ENCODE measurements at regions not wholly inside any gene's neighbourhood (a gene's known extent, or its start where the extent isn't known, plus 50 kb on each side); places are given as distances from the start of the nearest gene placed in this dataset.

- intact Hi-C loops (cut with micrococcal nuclease) = no loop called here
- H3K9me3 Mint-ChIP-seq = no peaks in the 10 kb centered on the region
- no peaks in the 10 kb centered on the region for H3K4me1 Mint-ChIP-seq
- H3K27me3 Mint-ChIP-seq = no peaks in the 10 kb centered on the region
- H3K4me3 Mint-ChIP-seq = no peak overlapping the region
- no peaks in the 10 kb centered on the region for H3K36me3 Mint-ChIP-seq (ENCODE audit: low read depth)
- no peak overlapping the region for H3K27ac Mint-ChIP-seq
- DNase-seq = no peak
Observed at GRCh38 chrX:33465137-33465536, 253.8 kb upstream of the DMD start.

DNA sequence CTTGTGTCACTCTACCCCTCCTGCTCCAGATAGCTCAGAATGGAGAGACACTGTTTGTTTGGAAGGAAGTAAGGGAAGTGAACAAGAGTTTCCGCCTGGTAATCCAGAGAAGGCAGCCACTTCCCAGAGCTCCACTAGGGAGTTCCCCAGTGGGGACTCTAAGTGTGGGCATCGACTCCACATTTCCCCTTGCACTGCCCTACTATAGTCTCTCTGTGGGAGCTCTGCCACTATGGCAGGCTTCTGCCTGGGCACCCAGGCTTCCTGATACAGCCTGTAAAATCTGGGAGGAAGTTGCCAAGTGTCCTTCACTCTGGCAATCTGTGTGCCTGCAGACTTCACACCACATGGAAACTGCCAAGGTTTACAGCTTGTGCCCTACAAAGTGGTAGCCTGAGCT, 245.8 kb upstream of the DMD start:
- H3K4me1 Mint-ChIP-seq = no peaks in the 10 kb centered on the region
- H3K36me3 Mint-ChIP-seq (ENCODE audit: low read depth) = no peaks in the 10 kb centered on the region
- H3K27me3 Mint-ChIP-seq = no peaks in the 10 kb centered on the region
- no peaks in the 10 kb centered on the region for H3K9me3 Mint-ChIP-seq
- no peak overlapping the region for H3K27ac Mint-ChIP-seq
- H3K4me3 Mint-ChIP-seq = no peak overlapping the region
- intact Hi-C loops (cut with micrococcal nuclease) = no loop called here
- DNase-seq = no peak

GRCh38 chrX:33447285-33447684, 235.9 kb upstream of the DMD start:
- H3K9me3 Mint-ChIP-seq = no peaks in the 10 kb centered on the region
- no peaks in the 10 kb centered on the region for H3K36me3 Mint-ChIP-seq (ENCODE audit: low read depth)
- intact Hi-C loops (cut with micrococcal nuclease) = no loop called here
- no peak overlapping the region for H3K27ac Mint-ChIP-seq
- no peak overlapping the region for H3K4me3 Mint-ChIP-seq
- H3K4me1 Mint-ChIP-seq = no peaks in the 10 kb centered on the region
- no peaks in the 10 kb centered on the region for H3K27me3 Mint-ChIP-seq
- no peak for DNase-seq

- Mint-ChIP-seq H3K36me3 (ENCODE audit: low read depth) (no peaks in the 10 kb centered on the region), H3K9me3 (no peaks in the 10 kb centered on the region), H3K27me3 (no peaks in the 10 kb centered on the region), H3K27ac (no peak overlapping the region), H3K4me1 (no peaks in the 10 kb centered on the region), H3K4me3 (no peak overlapping the region)
- peak; percentile 72 for DNase-seq
- intact Hi-C loops (cut with micrococcal nuclease) = loop anchor here (5.0 kb wide), 1 partner anchor 868 kb away; no protein-coding TSS in a partner anchor
Observed at GRCh38 chrX:33434256-33435092, 223.1 kb upstream of the DMD start.

DNA sequence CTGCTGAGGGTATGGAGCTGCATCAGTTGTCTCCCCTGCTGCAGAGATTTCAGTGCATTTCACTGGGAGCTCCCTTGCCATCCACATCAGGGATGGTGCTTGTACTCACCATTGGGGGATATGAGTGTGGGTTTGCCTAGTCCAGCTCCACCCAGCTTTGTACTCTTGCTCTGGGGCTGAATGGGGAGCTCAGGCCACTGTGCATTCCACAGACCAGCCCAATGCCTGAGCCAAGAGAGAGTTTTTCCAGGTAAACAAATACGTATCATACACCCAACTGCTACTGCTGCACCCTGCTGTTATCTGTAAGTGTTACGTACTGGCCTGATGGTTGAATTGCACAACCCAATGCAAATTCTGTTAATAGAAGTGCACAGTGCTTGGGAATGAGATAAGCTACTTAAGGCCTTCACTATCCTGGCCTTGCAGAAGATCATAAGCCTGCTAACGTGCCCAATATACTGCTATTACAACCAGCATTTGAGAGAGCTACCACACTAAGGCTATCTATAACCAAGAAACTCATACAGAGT, 205.0 kb upstream of the DMD start:
- intact Hi-C loops (cut with micrococcal nuclease) = no loop called here
- H3K27ac Mint-ChIP-seq = no peak overlapping the region
- H3K36me3 Mint-ChIP-seq (ENCODE audit: low read depth) = no peaks in the 10 kb centered on the region
- no peaks in the 10 kb centered on the region for H3K9me3 Mint-ChIP-seq
- no peak for DNase-seq
- no peak overlapping the region for H3K4me3 Mint-ChIP-seq
- no peaks in the 10 kb centered on the region for H3K27me3 Mint-ChIP-seq
- H3K4me1 Mint-ChIP-seq = no peaks in the 10 kb centered on the region

DNA sequence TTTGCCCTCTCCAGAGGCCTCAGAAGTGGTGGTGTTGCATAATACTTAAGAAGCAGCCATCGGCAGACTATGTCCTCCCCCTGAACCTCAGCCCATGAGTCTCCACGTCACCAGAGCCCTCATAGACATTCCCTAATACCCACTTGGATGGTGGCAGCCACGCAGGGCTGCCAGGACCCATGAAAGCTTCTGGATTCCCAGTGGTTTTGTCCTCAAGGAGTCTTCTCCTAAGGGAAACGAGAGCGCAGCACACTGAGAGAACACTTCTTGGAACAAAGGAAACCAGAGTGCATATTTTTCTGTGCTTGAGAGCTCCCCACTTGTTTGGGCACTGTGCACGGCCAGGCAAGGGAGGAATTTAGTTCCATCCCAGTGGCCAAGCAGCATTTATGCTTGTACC, 204.1 kb upstream of the DMD start:
- intact Hi-C loops (cut with micrococcal nuclease) = no loop called here
- no peak for DNase-seq
- Mint-ChIP-seq H3K36me3 (ENCODE audit: low read depth) (no peaks in the 10 kb centered on the region), H3K9me3 (no peaks in the 10 kb centered on the region), H3K27me3 (no peaks in the 10 kb centered on the region), H3K4me3 (no peak overlapping the region), H3K27ac (no peak overlapping the region), H3K4me1 (no peaks in the 10 kb centered on the region)

DNA sequence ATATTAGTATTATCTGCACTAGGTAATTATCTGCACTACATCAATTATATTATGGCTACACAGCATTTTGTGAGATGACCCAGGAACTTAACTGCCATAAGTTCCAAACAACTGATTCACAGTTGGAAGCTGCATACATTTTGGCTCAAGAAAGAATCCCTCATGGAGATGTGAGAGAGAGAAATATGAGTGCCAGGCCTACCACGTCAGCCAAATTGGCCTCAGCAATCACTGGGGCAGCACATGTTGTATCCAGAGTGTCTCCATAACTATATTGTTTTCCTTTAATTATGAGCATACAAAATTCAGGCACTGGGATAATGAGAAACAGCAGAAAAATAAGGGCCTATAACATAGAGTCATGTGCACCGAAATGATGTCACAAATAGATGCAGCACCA, 174.2 kb upstream of the DMD start:
- H3K9me3 Mint-ChIP-seq = no peaks in the 10 kb centered on the region
- intact Hi-C loops (cut with micrococcal nuclease) = no loop called here
- no peak overlapping the region for H3K4me3 Mint-ChIP-seq
- no peaks in the 10 kb centered on the region for H3K36me3 Mint-ChIP-seq (ENCODE audit: low read depth)
- DNase-seq = no peak
- no peak overlapping the region for H3K27ac Mint-ChIP-seq
- no peaks in the 10 kb centered on the region for H3K4me1 Mint-ChIP-seq
- H3K27me3 Mint-ChIP-seq = no peaks in the 10 kb centered on the region

- intact Hi-C loops (cut with micrococcal nuclease) = no loop called here
- no peaks in the 10 kb centered on the region for H3K27me3 Mint-ChIP-seq
- no peak overlapping the region for H3K27ac Mint-ChIP-seq
- no peaks in the 10 kb centered on the region for H3K9me3 Mint-ChIP-seq
- no peak overlapping the region for H3K4me3 Mint-ChIP-seq
- DNase-seq = no peak
- H3K36me3 Mint-ChIP-seq (ENCODE audit: low read depth) = no peaks in the 10 kb centered on the region
- H3K4me1 Mint-ChIP-seq = no peaks in the 10 kb centered on the region
Observed at GRCh38 chrX:33379839-33380238, 168.5 kb upstream of the DMD start.

DNA sequence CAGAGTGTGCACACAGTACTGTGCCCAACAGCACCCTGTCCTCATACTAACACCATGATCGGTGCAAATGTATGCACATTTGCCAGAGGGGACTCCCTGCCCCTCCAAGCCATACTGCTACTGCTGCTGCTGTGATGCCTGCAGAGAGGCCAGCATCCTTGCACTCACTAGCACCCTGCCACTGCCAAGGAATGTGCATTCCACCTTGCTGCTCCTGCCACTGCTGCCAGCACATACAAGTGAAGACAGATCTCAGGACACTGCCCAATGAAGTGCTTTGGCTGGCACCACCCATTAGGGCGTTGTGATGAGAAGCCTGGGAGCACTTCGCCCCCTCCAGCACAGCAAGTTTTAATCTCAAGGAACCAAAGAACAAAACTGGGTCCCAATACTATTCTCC, 146.3 kb upstream of the DMD start:
- Mint-ChIP-seq H3K27ac (no peak overlapping the region), H3K36me3 (ENCODE audit: low read depth) (no peaks in the 10 kb centered on the region), H3K4me1 (no peaks in the 10 kb centered on the region), H3K27me3 (no peaks in the 10 kb centered on the region), H3K9me3 (no peaks in the 10 kb centered on the region), H3K4me3 (no peak overlapping the region)
- intact Hi-C loops (cut with micrococcal nuclease) = no loop called here
- no peak for DNase-seq

DNA sequence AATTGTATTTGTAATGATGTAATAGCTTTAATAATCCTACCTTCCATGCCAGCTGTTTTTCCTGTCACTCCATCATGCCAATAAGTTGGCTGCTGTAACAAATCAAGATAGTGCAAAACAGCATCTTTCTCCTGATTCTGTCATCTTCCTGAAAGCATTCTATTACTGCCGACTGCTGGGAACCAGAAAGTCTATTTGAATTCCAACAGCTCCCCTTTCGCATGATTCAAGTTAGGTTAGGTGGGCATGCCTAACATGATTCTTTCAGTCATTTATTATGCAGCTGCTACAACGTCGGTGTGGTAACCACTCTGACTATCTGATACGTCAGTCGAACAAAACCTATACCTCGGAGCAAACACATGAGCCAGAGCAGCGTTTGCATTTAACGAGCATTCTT, 127.9 kb upstream of the DMD start:
- Mint-ChIP-seq H3K27ac (no peak overlapping the region), H3K9me3 (no peaks in the 10 kb centered on the region), H3K36me3 (ENCODE audit: low read depth) (no peaks in the 10 kb centered on the region), H3K4me3 (no peak overlapping the region), H3K27me3 (no peaks in the 10 kb centered on the region), H3K4me1 (no peaks in the 10 kb centered on the region)
- no peak for DNase-seq
- intact Hi-C loops (cut with micrococcal nuclease) = no loop called here

- Mint-ChIP-seq H3K36me3 (ENCODE audit: low read depth) (no peaks in the 10 kb centered on the region), H3K4me3 (no peak overlapping the region), H3K27me3 (no peaks in the 10 kb centered on the region), H3K4me1 (no peaks in the 10 kb centered on the region), H3K27ac (no peak overlapping the region), H3K9me3 (no peaks in the 10 kb centered on the region)
- intact Hi-C loops (cut with micrococcal nuclease) = no loop called here
- DNase-seq = no peak
Observed at GRCh38 chrX:33336783-33337182, 125.4 kb upstream of the DMD start.

GRCh38 chrX:33333271-33333670, 121.9 kb upstream of the DMD start:
- no peak for DNase-seq
- intact Hi-C loops (cut with micrococcal nuclease) = no loop called here
- Mint-ChIP-seq H3K27me3 (no peaks in the 10 kb centered on the region), H3K36me3 (ENCODE audit: low read depth) (no peaks in the 10 kb centered on the region), H3K9me3 (no peaks in the 10 kb centered on the region), H3K4me1 (no peaks in the 10 kb centered on the region), H3K4me3 (no peak overlapping the region), H3K27ac (no peak overlapping the region)

DNA sequence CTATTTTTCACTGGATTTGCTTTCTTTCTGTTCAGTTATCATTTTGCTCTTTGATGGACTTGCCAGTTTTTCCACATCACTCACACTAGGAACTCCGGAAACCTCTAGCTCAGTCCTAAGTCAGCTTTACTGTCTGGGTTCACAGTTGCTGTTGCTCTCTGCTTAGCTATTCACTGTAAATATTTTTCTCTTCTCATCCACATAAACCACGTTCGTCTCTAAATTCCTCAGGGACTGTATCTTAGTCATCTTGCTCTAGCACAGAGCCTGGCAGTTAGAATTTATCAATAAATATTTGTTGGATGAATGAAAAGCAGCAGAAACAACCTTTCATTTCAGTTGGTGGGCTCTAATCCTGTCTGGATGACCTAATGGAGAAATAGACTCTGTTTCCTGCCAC, 119.4 kb upstream of the DMD start:
- no peak overlapping the region for H3K4me3 Mint-ChIP-seq
- no peaks in the 10 kb centered on the region for H3K36me3 Mint-ChIP-seq (ENCODE audit: low read depth)
- no peaks in the 10 kb centered on the region for H3K9me3 Mint-ChIP-seq
- H3K27me3 Mint-ChIP-seq = no peaks in the 10 kb centered on the region
- DNase-seq = no peak
- intact Hi-C loops (cut with micrococcal nuclease) = no loop called here
- H3K4me1 Mint-ChIP-seq = no peaks in the 10 kb centered on the region
- H3K27ac Mint-ChIP-seq = no peak overlapping the region

- H3K36me3 Mint-ChIP-seq (ENCODE audit: low read depth) = no peaks in the 10 kb centered on the region
Observed at GRCh38 chrX:33324099-33324498, 112.8 kb upstream of the DMD start.

GRCh38 chrX:33307911-33308354, 96.6 kb upstream of the DMD start:
- H3K4me3 Mint-ChIP-seq = no peak overlapping the region
- intact Hi-C loops (cut with micrococcal nuclease) = no loop called here
- no peak for DNase-seq
- H3K36me3 Mint-ChIP-seq (ENCODE audit: low read depth) = no peaks in the 10 kb centered on the region
- H3K4me1 Mint-ChIP-seq = no peaks in the 10 kb centered on the region
- no peaks in the 10 kb centered on the region for H3K9me3 Mint-ChIP-seq
- H3K27ac Mint-ChIP-seq = no peak overlapping the region
- H3K27me3 Mint-ChIP-seq = no peaks in the 10 kb centered on the region

More at GRCh38 chrX:33324099-33324498, 112.8 kb upstream of the DMD start:
- Mint-ChIP-seq H3K27me3 (no peaks in the 10 kb centered on the region), H3K9me3 (no peaks in the 10 kb centered on the region), H3K27ac (no peak overlapping the region), H3K4me1 (no peaks in the 10 kb centered on the region), H3K4me3 (no peak overlapping the region)
- no peak for DNase-seq
- intact Hi-C loops (cut with micrococcal nuclease) = no loop called here

Data from activated CD4-positive, alpha-beta T cell treated with anti-CD3 and anti-CD28 coated beads, Interleukin-2, amount 10 ng/mL, durations not matched to agents 24 days and 14 days (primary cell).